WTC11 (cell line): ENCODE measurements at regions not wholly inside any gene's neighbourhood (a gene's known extent, or its start where the extent isn't known, plus 50 kb on each side); places are given as distances from the start of the nearest gene placed in this dataset.

Experiments used
- ATAC-seq: fragments of 200-7000 bp; cut with Tn5 transposase; 2 replicates; pipeline ENCODE4 v1.10.0; 2021; ENCODE audit warnings: mild to moderate bottlenecking, moderate library complexity
- CTCF ChIA-PET: fragments of 300-600 bp; sonication (Branson Sonifier 250); formaldehyde crosslinking; loops from one replicate; lab custom pipeline; 2021; ENCODE audit warnings: antibody characterized with exemption; lab: Charles Lee
- POLR2A ChIA-PET: fragments of 350-600 bp; sonication (Branson Sonifier 250); formaldehyde crosslinking; loops from one replicate; lab custom pipeline; 2021; ENCODE audit warnings: antibody characterized with exemption; lab: Charles Lee
- DNase-seq: peaks from one replicate; pipeline ENCODE4 v3.0.0; 2021; ENCODE audit warnings: low spot score
- H3K27ac Mint-ChIP-seq: 2 replicates; pipeline ENCODE4 v1.8.0; 2021; ENCODE audit warnings: mixed read lengths
- H3K27me3 Mint-ChIP-seq: 2 replicates; pipeline ENCODE4 v1.8.0; 2021; ENCODE audit warnings: low read depth, mild to moderate bottlenecking, moderate library complexity, mixed read lengths
- H3K36me3 Mint-ChIP-seq: 2 replicates; pipeline ENCODE4 v1.8.0; 2021; ENCODE audit warnings: mixed read lengths
- H3K4me1 Mint-ChIP-seq: 2 replicates; pipeline ENCODE4 v1.8.0; 2022; ENCODE audit warnings: mixed read lengths
- H3K4me3 Mint-ChIP-seq: 2 replicates; pipeline ENCODE4 v1.8.0; 2021; ENCODE audit warnings: mild to moderate bottlenecking, moderate library complexity, mixed read lengths
- H3K9me3 Mint-ChIP-seq: 2 replicates; pipeline ENCODE4 v1.8.0; 2021; ENCODE audit warnings: mixed read lengths
- ATF1 ChIP-seq: sonication (generic); formaldehyde crosslinking; IDR thresholded peaks from 2 replicates; pipeline ENCODE4 v1.8.1; 2023; ENCODE audit warnings: mild to moderate bottlenecking, moderate library complexity, missing genetic modification reagents
- ATF3 ChIP-seq: sonication (generic); formaldehyde crosslinking; conservative IDR thresholded peaks from 2 replicates; pipeline ENCODE4 v1.8.1; 2022; ENCODE audit warnings: mild to moderate bottlenecking, missing genetic modification reagents
- EMX1 ChIP-seq: fragments of 250-450 bp; sonication (Bioruptor Pico); IDR thresholded peaks from 2 replicates; pipeline ENCODE4 v1.8.0; 2021; ENCODE audit warnings: mild to moderate bottlenecking
- FOXP4 ChIP-seq: sonication (generic); formaldehyde crosslinking; IDR thresholded peaks from 2 replicates; pipeline ENCODE4 v1.8.0; 2022; ENCODE audit warnings: mild to moderate bottlenecking, missing genetic modification reagents
- IRF1 ChIP-seq: sonication (generic); formaldehyde crosslinking; IDR thresholded peaks from 2 replicates; pipeline ENCODE4 v1.8.0; 2023; ENCODE audit warnings: missing genetic modification reagents
- MAX ChIP-seq: sonication (generic); formaldehyde crosslinking; IDR thresholded peaks from 2 replicates; pipeline ENCODE4 v1.8.0; 2022; ENCODE audit warnings: mild to moderate bottlenecking, missing genetic modification reagents
- NFYB ChIP-seq: sonication (generic); formaldehyde crosslinking; conservative IDR thresholded peaks from 2 replicates; pipeline ENCODE4 v1.8.0; 2022; ENCODE audit warnings: low read depth, missing genetic modification reagents
- NR2C2 ChIP-seq: sonication (generic); formaldehyde crosslinking; IDR thresholded peaks from 2 replicates; pipeline ENCODE4 v1.8.0; 2022; ENCODE audit warnings: mild to moderate bottlenecking, missing genetic modification reagents
- NR3C1 ChIP-seq: sonication (generic); formaldehyde crosslinking; conservative IDR thresholded peaks from 2 replicates; pipeline ENCODE4 v1.8.1; 2023; ENCODE audit warnings: low read depth, mild to moderate bottlenecking, missing genetic modification reagents
- RORB ChIP-seq: fragments of 250-450 bp; sonication (Bioruptor Pico); IDR thresholded peaks from 2 replicates; pipeline ENCODE4 v1.9.0; 2021; ENCODE audit warnings: mild to moderate bottlenecking
- ZBTB21 ChIP-seq: sonication (generic); formaldehyde crosslinking; IDR thresholded peaks from 2 replicates; pipeline ENCODE4 v1.8.1; 2023; ENCODE audit warnings: mild to moderate bottlenecking, missing genetic modification reagents, borderline replicate concordance
- ZNF263 ChIP-seq: sonication (generic); formaldehyde crosslinking; IDR thresholded peaks from 2 replicates; pipeline ENCODE4 v1.8.1; 2022; ENCODE audit warnings: low read depth, mild to moderate bottlenecking, moderate library complexity, missing genetic modification reagents
- ZNF317 ChIP-seq: sonication (generic); formaldehyde crosslinking; IDR thresholded peaks from 2 replicates; pipeline ENCODE4 v1.8.1; 2023; ENCODE audit warnings: low read depth, mild to moderate bottlenecking, moderate library complexity, missing genetic modification reagents, borderline replicate concordance
- ZNF532 ChIP-seq: fragments of 250-450 bp; sonication (Bioruptor Pico); IDR thresholded peaks from 2 replicates; pipeline ENCODE4 v1.9.0; 2021; ENCODE audit warnings: mild to moderate bottlenecking, borderline replicate concordance
- TF ChIP-seq, protein P1 (sequence below): fragments of 250-450 bp; sonication (Bioruptor Pico); IDR thresholded peaks from 2 replicates; pipeline ENCODE4 v1.9.0; 2021; ENCODE audit warnings: mild to moderate bottlenecking
- TF ChIP-seq, protein P2 (sequence below): sonication (generic); formaldehyde crosslinking; IDR thresholded peaks from 2 replicates; pipeline ENCODE4 v1.8.1; 2023; ENCODE audit warnings: mild to moderate bottlenecking, missing genetic modification reagents, borderline replicate concordance
- TF ChIP-seq, protein P3 (sequence below): sonication (generic); formaldehyde crosslinking; IDR thresholded peaks from 2 replicates; pipeline ENCODE4 v1.8.0; 2022; ENCODE audit warnings: mild to moderate bottlenecking, missing genetic modification reagents

GRCh38 chr9:24045150-24045549, 219.1 kb upstream of the ELAVL2 start:
- no peak for DNase-seq
- H3K9me3 Mint-ChIP-seq, result peaks cover 16% of the 10 kb centered on the region
- H3K4me3 Mint-ChIP-seq, result no peak overlapping the region
- ChIA-PET CTCF (no interaction called here), POLR2A (no interaction called here)
- no peak for ATAC-seq
- H3K4me1 Mint-ChIP-seq, result peaks cover 8% of the 10 kb centered on the region
- 0 out of 2 replicates have a peak, but pooled peaks cover 2% of the 10 kb centered on the region for H3K36me3 Mint-ChIP-seq
- no peaks in the 10 kb centered on the region for H3K27me3 Mint-ChIP-seq
- H3K27ac Mint-ChIP-seq, result no peak overlapping the region
- TF ChIP-seq FOXP4 (CRISPR knock-in tag) (no peak), NR3C1 (no peak), IRF1 (CRISPR knock-in tag) (no peak), ATF3 (CRISPR knock-in tag) (no peak), NFYB (CRISPR knock-in tag) (no peak), ZBTB21 (CRISPR knock-in tag) (no peak), EMX1 (CRISPR knock-in tag) (no peak), ZNF317 (no peak), ATF1 (CRISPR knock-in tag) (no peak), ZNF263 (CRISPR knock-in tag) (no peak), NR2C2 (CRISPR knock-in tag) (no peak), RORB (CRISPR knock-in tag) (no peak), MAX (CRISPR knock-in tag) (no peak), ZNF532 (CRISPR knock-in tag) (no peak)
- TF ChIP-seq, protein P1, sequence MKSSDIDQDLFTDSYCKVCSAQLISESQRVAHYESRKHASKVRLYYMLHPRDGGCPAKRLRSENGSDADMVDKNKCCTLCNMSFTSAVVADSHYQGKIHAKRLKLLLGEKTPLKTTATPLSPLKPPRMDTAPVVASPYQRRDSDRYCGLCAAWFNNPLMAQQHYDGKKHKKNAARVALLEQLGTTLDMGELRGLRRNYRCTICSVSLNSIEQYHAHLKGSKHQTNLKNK (CRISPR knock-in tag), result no peak
- TF ChIP-seq, protein P2, sequence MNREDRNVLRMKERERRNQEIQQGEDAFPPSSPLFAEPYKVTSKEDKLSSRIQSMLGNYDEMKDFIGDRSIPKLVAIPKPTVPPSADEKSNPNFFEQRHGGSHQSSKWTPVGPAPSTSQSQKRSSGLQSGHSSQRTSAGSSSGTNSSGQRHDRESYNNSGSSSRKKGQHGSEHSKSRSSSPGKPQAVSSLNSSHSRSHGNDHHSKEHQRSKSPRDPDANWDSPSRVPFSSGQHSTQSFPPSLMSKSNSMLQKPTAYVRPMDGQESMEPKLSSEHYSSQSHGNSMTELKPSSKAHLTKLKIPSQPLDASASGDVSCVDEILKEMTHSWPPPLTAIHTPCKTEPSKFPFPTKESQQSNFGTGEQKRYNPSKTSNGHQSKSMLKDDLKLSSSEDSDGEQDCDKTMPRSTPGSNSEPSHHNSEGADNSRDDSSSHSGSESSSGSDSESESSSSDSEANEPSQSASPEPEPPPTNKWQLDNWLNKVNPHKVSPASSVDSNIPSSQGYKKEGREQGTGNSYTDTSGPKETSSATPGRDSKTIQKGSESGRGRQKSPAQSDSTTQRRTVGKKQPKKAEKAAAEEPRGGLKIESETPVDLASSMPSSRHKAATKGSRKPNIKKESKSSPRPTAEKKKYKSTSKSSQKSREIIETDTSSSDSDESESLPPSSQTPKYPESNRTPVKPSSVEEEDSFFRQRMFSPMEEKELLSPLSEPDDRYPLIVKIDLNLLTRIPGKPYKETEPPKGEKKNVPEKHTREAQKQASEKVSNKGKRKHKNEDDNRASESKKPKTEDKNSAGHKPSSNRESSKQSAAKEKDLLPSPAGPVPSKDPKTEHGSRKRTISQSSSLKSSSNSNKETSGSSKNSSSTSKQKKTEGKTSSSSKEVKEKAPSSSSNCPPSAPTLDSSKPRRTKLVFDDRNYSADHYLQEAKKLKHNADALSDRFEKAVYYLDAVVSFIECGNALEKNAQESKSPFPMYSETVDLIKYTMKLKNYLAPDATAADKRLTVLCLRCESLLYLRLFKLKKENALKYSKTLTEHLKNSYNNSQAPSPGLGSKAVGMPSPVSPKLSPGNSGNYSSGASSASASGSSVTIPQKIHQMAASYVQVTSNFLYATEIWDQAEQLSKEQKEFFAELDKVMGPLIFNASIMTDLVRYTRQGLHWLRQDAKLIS (CRISPR knock-in tag), result no peak
- TF ChIP-seq, protein P3, sequence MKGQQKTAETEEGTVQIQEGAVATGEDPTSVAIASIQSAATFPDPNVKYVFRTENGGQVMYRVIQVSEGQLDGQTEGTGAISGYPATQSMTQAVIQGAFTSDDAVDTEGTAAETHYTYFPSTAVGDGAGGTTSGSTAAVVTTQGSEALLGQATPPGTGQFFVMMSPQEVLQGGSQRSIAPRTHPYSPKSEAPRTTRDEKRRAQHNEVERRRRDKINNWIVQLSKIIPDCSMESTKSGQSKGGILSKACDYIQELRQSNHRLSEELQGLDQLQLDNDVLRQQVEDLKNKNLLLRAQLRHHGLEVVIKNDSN (CRISPR knock-in tag), result no peak
- TF ChIP-seq, all 79 proteins: peak for 0
